ENCODE measurements at regions not wholly inside any gene's neighbourhood (a gene's known extent, or its start where the extent isn't known, plus 50 kb on each side); places are given as distances from the start of the nearest gene placed in this dataset.

- TF ChIP-seq EZH2 (IDR thresholded peaks at IDR 0.05; ENCODE audit: borderline replicate concordance, low read length): no peak
- TF ChIP-seq, protein P1, sequence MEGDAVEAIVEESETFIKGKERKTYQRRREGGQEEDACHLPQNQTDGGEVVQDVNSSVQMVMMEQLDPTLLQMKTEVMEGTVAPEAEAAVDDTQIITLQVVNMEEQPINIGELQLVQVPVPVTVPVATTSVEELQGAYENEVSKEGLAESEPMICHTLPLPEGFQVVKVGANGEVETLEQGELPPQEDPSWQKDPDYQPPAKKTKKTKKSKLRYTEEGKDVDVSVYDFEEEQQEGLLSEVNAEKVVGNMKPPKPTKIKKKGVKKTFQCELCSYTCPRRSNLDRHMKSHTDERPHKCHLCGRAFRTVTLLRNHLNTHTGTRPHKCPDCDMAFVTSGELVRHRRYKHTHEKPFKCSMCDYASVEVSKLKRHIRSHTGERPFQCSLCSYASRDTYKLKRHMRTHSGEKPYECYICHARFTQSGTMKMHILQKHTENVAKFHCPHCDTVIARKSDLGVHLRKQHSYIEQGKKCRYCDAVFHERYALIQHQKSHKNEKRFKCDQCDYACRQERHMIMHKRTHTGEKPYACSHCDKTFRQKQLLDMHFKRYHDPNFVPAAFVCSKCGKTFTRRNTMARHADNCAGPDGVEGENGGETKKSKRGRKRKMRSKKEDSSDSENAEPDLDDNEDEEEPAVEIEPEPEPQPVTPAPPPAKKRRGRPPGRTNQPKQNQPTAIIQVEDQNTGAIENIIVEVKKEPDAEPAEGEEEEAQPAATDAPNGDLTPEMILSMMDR (IDR thresholded peaks at IDR 0.05; ENCODE audit: low read length): no peak
Observed at GRCh38 chr1:50350868-50351267, 72.4 kb downstream of the DMRTA2 start.
